NOMO-1 (cell line): ENCODE measurements at regions not wholly inside any gene's neighbourhood (a gene's known extent, or its start where the extent isn't known, plus 50 kb on each side); places are given as distances from the start of the nearest gene placed in this dataset.

Experiments
- DNase-seq, 2 experiments: peaks; one replicate each; lab custom pipeline; 2025; ENCODE audit not compliant: unreplicated experiment in 2 of 2; lab: John Stamatoyannopoulos, UW

DNA sequence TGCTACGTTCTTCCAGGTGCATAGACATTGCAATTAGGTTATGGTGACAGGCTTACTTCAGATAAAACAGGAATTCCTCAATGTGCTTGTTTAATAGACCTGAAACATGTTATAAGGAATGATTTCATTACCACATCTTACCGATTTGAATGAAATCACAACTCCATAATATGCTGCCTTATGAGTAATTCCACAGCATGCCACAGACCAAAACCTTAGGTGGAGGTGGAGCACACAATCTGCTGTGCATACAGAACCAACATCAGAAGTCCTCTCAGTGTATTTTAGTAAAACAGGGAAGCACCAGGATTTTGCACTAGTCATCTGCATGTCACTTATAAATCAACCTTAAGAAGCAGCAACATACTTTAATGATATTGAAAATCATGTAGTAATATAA, 148.9 kb upstream of the TSHZ2 start:
- no peak for DNase-seq

DNA sequence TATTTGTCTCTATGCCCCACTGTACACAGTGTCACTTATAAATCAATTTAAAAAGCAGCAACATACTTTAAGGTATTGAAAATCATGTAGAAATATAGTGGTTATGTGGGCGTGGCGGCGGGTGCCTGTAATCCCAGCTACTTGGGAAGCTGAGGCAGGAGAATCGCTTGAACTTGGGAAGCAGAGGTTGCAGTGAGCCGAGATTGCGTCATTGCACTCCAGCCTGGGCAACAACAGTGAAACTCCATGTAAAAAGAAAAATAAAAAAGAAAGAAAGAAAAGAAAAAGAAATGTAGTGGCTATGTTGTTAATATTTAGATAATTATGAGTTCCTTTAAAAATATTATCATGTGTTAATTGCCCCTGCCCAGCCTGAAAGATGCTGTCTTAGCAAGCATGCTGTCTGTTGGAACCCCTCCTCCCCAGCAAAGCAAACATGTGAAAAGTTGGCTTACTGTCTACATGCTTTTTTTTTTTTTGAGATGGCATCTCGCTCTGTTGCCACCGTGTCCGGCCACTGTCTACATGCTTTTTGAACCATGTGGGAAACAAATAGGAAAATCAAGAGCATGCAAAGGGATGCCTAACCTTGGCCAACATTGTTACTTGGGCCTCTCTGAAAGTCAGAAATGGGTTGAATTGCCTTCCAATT, 151.4 kb upstream of the TSHZ2 start:
- DNase-seq: no peak

DNA sequence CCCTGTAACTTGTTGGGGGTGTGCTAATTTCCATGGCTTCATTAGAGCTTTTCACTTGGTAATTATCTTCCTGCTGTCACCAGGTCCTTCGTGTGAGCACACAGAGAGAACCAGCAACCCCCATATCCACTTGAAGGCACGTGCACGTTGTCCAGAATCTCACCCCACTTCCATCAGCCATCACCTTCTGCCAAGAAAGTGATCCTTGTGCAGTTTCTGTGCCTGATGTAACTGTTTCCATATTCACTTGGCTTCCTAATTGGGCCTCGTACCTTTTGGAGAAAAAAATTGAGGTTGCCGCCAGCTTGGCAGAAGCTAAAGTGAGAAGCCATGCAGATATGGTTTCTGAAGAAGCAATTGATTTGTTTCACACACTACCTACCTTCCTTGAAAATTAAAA, 153.7 kb upstream of the TSHZ2 start:
- DNase-seq: no peak

DNA sequence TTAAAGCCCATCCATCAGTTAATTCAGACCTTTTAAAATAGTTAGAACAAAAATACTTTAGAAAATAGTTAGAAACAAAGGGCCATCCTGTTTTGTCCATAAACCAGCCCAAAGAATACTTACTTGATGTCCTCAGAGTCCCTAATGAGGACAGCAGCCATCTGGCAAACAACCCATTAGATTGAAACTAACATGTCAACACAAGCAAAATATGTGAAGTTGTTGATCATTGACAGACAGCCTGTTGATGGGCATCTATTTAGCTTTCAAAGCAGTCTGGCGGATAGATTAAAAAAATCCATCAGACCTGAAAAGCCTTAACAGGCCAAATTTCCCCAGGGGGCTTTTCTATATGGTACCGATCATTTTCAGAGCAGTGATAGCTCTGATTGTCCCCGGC, 154.2 kb upstream of the TSHZ2 start:
- no peak for DNase-seq

DNA sequence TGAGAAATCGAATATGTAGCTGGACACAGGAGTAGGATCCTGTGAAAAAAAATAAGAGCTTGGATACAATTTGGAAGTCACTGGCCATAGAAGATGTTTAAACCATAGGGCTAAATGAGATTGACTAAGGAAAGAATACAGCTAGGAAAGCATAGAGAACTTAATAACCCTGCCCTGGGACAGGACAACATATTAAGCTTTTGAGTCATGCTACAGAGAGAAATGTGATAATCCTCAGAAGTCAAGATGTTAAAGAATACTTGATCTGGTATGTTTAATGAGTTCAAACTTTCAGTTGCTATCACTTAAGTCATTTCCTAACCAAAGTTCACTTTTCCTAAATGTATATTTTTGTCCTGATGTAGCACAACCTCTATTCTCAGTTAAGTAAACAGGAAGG, 154.6 kb upstream of the TSHZ2 start:
- no peak for DNase-seq

DNA sequence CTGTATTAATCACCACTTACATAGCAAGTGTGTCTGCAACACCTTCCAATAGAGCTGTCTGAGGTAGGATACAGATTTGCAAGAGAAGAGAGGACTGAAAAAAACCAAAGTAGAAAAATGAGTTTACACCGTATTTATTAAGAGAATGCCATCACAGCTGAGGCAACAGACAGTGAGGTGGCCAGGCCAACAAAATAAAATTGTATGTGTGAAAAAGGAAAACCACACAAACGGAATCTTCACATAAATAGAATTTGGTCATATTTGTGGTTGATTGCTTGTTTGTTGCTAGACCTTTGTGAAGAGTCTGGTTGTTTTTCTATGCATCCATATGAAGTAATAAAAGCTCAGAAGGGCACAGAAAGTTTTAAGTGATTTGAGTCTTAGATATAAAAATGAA, 157.8 kb upstream of the TSHZ2 start:
- DNase-seq: no peak

DNA sequence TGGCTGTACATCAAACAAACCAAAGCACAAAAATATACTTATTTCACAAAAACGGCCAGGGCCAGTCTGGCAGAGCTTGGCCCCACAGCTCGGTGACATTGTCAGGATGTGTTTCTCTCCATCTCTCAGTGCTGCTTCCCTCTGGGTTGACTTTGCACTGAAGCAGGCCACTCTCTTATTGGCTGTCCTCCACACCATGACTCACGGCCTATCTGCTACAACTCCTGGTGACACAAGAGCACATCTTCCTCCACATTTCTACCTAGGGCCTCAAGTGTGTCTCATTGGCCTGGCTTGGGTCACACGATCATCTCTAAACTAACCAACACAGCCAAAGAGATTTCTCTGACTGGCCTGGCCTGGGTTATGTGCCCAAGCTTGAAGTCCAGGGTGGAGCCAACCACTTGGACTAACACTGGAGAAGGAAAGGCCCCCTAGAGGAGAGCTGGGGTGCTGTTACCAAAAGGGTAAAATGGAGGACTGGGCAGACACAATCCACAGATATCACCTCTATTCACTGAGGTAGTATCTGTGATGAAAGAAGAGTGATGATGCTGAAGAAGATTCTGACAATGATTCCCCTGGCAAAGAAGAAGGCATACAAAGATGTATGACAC, 159.8 kb upstream of the TSHZ2 start:
- DNase-seq: no peak

DNA sequence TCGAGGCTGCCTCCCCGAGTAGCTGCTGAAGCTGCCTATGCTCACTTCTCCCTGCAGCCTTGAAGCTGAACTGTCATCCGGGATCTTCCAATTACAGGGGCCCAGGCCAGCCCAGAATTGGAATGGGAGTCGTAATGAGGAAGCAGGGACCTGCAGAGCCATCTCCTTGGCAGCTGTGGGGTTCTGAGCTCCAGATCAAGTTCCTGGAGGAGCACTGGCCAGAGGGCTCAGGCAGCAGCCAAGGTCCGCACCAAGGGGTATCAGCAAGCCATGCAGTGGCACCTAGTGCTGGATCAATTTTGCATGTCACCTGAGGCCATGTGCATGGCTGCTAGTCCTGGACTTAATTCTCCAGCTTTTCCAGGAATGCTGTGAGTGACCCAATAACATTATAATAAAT, 163.2 kb upstream of the TSHZ2 start:
- DNase-seq: no peak

DNA sequence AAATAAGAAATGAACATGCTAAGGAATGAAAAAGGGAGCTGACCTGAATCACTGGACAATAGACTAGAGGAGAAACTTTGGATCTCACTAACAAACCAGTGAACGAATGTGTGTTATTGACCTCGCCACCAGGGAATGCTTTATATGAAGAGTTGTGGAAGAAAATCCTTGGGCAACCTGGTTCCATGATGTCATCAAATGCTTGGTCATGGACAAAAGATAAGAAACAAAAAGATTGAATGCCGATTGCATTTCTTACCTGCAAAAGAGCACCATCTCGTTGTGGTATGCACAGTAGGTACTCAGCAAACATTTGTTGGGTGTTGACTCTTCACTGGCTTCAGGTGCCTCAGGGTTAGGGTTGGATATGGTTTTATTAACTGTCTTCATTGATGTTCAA, 165.2 kb upstream of the TSHZ2 start:
- no peak for DNase-seq

DNA sequence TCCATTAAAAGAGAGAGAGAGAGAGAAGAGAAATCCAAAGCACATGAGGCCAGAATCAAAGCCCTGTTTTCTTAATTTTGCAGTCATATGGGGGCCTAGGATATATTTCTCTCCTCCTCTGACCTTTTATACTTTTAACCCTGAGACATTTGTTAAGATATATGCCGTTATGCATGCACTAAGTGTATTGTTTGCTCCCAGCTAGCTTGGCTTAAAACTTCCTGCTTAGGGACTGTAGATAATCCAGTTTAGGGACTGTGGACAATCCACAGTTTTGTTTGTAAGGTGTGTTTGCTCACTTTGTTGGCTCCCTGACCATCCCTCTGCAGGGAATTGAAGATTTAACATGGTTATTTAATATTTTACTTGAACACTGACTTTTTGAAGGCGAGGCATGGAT, 166.3 kb upstream of the TSHZ2 start:
- DNase-seq: no peak

DNA sequence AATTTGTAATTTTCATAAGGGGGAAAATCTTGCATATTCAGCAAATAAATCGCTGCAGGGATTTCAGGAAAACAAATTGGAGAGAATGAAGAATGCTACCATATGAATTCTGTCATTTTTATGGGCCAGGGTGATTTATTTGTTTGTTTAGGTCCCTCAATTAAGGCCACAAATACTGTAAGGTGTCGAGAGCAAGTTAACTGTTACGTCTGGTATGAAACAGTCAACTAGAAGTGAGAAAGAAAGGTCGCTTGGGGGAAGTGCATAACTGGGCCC, 166.9 kb upstream of the TSHZ2 start:
- no peak for DNase-seq

DNA sequence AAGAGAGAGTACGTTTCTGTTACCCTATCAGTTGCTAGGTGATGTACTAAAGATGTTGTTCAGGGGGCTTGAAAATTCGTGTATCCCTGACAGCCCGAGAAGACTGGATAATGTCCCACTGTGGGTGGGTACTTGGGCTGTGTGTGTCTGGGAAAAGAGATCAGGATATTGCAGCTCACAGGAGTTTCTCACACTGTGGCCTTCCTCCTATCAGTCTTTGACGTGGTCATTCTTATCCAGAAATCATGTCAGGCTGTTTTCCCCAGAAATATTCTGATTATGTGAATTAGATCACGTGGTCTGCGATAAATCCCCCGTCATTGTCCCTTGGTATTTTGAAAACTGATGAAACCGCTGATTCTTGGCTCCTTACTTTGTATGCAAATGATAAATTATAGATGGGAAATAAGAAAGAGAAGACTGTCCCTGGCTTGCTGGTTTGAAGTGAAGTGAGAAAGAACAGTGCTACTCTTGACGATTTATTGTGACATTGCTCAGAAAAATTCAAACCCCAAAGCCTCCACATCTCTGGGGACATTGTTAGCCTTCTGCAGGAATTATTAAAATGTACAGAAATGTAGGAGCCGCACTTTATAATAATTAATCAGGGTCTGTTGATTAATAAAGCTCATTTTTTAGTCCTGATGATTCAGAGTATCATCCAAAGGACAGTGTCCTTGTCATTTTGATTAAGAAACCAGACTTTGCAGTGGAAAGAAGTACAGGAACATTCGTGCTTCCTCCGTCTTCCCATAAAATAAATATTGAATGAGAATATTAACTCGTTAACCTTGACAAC, 167.5 kb upstream of the TSHZ2 start:
- DNase-seq: no peak

DNA sequence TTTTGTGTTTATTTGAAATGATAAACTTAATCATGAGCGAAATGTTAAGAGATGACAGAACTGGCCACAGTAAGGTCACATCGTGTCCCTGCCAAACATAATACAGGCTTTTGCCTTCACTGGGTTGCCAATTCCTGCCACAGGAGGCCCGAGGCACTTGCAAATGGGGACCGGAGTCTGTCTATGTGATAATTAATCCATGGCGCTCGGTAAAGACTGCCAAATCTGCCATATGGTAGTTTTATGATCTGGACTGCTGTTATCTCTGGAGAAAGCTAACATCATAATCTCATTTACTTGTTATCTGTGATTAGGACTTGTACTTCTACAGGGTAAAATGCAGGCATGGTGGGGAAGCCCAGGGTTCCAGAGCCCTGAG, 170.5 kb upstream of the TSHZ2 start:
- no peak for DNase-seq

DNA sequence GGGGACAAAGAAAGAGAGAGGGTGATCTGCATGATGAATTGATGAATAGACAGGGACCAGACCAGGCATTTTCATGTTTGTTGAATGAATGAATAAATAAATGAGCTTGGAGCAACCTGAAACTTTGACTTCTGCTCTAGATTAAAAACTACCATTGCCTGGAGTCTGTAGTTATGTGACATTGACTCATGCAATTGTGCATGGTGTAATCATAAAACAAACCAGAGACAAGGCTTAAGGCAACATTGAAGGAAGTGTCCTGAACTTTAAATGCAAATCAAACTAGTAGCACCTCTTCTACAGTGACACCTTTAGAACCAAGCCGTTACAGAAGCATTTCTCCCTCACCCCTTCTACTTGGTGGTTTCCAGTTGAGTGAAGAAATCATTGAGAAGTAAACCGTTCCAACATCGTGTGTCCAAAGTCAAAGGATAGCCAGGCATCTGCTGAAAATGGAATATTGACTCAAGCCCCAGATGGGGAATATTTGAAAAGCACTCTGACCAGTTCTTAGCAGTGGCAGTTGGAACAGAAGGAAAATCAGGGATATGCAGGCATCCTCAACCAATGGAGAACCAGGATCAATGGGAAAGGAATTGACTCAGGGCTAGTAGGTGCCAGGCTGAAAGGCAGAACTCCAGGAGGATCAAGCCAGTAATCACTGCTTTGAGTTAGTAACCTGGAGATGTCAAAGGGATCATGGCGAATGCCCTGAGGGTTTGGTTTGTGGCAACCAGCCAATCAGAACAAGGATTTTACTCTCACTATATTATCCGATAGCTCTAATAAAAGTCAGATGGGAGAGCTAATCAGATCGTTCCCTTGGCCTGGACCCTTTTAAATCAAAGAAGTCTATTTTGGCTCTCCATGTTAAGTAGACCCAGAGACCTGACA, 171.2 kb upstream of the TSHZ2 start:
- no peak for DNase-seq

DNA sequence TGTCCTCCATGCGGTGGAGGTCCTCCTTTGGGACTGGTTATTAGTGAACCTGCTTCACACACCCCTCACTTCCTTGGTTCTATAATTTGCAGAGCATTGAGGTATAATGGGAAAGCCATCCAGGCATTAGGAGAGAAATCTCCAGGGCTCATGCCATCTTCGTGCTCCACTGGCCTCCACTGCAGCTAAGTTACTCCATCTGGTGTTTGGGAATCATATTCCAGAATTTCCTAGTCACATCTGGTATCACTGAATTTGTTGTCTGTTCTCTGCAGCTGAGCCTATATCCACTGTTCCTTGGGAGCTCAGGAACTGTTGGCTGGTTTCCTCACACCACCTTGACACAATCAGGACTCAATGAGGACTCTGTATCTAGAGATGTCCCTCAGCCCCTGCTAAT, 173.0 kb upstream of the TSHZ2 start:
- DNase-seq: no peak

DNA sequence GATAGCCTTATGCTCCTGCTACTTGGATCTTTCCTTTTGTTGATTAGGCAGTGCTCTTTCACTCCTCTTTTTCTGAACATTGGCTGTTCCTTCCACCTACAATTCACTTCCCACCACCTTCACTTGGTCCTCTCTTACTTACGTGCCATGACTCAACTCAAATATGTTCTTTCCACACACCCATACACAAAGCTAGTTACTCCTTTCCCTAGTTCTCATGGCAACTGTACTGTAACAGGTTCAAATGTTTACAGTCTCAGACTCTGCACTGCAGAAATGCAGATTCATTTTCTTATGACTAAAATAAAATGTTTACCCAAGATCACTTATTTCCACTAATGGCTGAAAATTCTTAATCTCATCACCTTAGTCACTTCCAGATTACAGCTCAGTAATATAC, 174.0 kb upstream of the TSHZ2 start:
- no peak for DNase-seq

DNA sequence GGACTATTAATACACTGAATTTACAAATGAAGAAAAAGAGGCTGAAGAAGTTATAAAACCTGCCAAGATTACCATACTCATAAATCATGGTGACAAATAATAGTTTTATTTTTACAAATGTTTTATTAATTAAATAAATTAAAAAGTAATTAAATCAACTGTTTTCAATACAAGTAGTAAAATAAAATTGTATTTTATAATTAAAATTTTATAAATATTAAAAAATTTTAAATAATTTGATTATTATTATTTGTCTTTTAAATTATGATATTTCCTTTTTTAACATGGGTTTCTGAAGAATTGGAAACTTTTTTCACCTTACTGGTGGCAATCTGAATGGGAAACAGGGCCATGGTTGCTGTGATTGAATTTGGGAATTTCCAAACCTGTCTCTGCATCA, 177.3 kb upstream of the TSHZ2 start:
- DNase-seq: no peak

DNA sequence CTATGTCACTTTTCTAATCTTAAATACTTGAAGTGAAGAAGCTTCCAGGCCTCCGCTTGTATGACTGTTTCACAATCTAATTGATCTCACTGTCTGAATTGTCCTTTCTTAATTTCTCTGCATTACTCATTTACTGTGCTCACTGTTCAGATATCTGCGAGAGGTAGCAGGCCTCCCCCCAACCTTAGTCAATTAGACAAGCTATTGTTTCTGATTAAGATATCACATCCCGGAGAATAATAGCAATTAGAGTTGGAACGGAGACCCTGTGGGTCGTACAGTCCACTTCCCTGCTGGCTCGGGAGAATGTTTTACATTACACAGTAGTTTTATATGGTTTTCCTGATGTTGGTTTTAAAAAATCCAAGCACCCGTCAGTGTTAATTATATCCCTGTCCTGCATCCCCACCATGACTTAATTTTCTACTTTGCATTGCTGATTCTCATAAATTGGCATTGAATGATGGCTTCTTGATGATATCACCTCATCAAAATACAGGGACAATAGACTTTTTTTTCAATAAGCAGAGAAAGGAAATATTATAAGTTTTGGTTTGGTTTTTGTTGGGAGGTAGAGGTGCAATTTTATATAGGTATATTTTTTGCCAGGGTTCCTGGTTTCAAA, 178.7 kb upstream of the TSHZ2 start:
- DNase-seq: no peak

DNA sequence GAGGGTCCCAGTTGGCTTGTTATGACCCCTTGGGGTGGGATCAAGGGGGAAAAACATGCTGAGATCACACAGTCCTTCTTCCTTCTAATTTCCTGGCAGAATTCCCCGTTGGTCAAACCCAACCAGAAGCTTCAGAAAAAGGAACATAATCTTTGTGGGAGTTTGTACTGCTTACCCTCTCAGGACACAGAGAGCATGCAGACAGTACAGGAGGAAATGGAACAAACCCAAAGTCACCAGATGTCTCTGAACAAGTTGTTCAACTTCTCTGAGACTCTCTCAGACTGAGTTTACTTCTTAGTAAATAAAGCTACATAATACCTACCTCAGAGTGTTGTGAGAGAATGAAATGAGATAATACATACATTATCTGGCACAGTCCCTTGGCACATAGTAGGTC, 181.1 kb upstream of the TSHZ2 start:
- no peak for DNase-seq

DNA sequence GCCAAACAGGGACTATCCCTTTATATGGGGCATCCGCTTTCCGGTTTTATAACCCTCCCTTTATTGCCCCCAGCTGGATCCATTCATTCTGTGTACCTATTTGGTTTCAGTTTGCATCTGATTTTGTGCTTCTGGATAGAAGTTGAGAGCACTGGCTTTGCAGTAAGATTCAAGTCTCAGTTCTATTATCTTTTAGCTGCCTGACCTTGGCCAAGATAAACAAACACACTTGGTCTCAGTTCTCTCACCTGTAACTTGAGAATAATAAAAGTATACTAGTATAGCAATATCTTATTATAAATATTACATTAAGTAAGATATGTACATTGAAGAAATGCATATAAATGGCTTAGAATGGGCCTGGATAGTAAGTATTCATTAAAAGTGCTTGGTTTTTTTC, 182.4 kb upstream of the TSHZ2 start:
- no peak for DNase-seq

DNA sequence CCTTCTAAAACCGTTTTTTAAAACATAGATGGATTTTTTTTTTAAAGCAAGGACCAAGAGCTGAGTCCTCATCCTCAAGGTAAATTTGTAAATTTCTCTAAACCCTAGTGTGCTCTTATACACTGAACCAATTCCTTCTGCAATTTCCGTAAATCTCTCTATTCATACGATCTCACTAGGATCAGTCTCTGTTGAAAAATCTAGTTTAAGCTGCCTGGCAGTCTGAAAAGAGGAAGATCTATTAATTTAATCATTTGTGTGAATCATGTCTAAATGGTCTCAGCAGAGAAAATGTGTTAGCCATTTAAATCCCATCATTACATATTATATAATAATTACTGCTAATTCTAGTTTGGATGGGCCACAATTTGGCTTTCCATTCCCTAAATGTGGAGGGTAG, 184.2 kb upstream of the TSHZ2 start:
- peak; percentile 3 to 5 for DNase-seq
